Peyer's patch (tissue), 4 donors: ENCODE measurements at regions not wholly inside any gene's neighbourhood (a gene's known extent, or its start where the extent isn't known, plus 50 kb on each side); places are given as distances from the start of the nearest gene placed in this dataset.

Experiments
- CTCF ChIP-seq, 6 experiments: fragments of 450-650 bp in 4 of 6; fragments of 200-600 bp in 2 of 6; sonication (generic) in 1 of 6; IDR thresholded peaks; one replicate each; pipeline ENCODE4 v1.5.1; 2017 to 2019; ENCODE audit warnings: antibody characterized with exemption in 6 of 6, mild to moderate bottlenecking in 3 of 6, moderate library complexity in 1 of 6
- POLR2A ChIP-seq, 2 donors: fragments of 450-650 bp; IDR thresholded peaks; one replicate each; pipeline ENCODE4 v1.5.1; 2017; ENCODE audit warnings: antibody characterized with exemption in 2 of 2, mild to moderate bottlenecking in 2 of 2, moderate library complexity in 2 of 2

- TF ChIP-seq CTCF (IDR thresholded peaks at IDR 0.05) (no peak), POLR2A (IDR thresholded peaks at IDR 0.05) (no peak)
These were observed 700.5 kb downstream of the COL12A1 start for GRCh38 chr6:74505391-74505790.
